ENCODE measurements at regions not wholly inside any gene's neighbourhood (a gene's known extent, or its start where the extent isn't known, plus 50 kb on each side); places are given as distances from the start of the nearest gene placed in this dataset.

DNA sequence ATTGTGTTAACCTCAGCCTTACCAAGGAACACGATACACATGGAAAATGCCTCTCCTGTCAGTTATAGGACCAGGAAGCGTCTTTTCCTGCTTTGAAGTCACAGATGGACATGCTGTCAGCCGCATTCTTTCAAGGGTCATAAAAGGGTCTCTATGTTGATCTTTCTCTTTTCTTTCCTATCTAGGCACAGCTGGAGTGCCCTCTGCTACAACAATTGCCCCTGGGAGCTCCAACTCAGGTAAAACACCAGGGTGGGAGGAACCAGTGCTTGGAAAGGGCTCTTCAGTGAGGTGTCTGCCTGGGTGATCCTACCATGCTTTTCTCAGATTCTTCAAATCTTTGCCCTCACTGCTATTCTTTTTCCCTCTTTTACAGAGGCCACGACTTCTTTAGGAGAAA lies 157.4 kb upstream of the CNTN1 start:
- Histone ChIP-seq H3F3A (replicated peaks; ENCODE audit: insufficient read depth) (no peaks in the 10 kb centered on the region), H3K36me3 (replicated peaks in 1 of 2; ENCODE audit: control insufficient read depth in 1 of 2, insufficient read depth in 2 of 2, low read length in 1 of 2) (no peaks in the 10 kb centered on the region), H3K27me3 (ENCODE audit: insufficient read depth) (no peaks in the 10 kb centered on the region), H3K4me3 (ENCODE audit: low read depth in 2 of 2, low read length in 1 of 2) (no peak overlapping the region), H3K9me3 (no peaks in the 10 kb centered on the region), H3K9me2 (no peaks in the 10 kb centered on the region), H2AFZ (ENCODE audit: low read depth) (no peak overlapping the region), H4K20me1 (ENCODE audit: insufficient read depth) (no peaks in the 10 kb centered on the region), H3K9ac (no peak overlapping the region), H3K79me2 (ENCODE audit: insufficient read depth) (no peaks in the 10 kb centered on the region), H3K4me1 (ENCODE audit: control insufficient read depth in 1 of 2, insufficient read depth in 2 of 2, low read depth in 1 of 2, low read length in 1 of 2) (no peaks in the 10 kb centered on the region), H3K4me2 (no peak overlapping the region), H3K27ac (ENCODE audit: low read depth in 2 of 2, low read length in 1 of 2) (no peak overlapping the region)
- POLR2A ChIA-PET = no interaction called here
- TF ChIP-seq, protein P1, sequence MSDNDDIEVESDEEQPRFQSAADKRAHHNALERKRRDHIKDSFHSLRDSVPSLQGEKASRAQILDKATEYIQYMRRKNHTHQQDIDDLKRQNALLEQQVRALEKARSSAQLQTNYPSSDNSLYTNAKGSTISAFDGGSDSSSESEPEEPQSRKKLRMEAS (IDR thresholded peaks at IDR 0.05; ENCODE audit: low read depth) = no peak
- TF ChIP-seq TAF1 (IDR thresholded peaks at IDR 0.05; ENCODE audit: borderline replicate concordance, low read depth, low read length) (no peak), FOXM1 (IDR thresholded peaks at IDR 0.05; ENCODE audit: low read depth) (no peak), ELF1 (IDR thresholded peaks at IDR 0.05) (no peak), TCF12 (IDR thresholded peaks at IDR 0.05) (no peak), RFX5 (IDR thresholded peaks at IDR 0.05; ENCODE audit: low read length) (no peak), POLR2AphosphoS5 (IDR thresholded peaks at IDR 0.05; ENCODE audit: low read depth, low read length) (no peak), CHD2 (IDR thresholded peaks at IDR 0.05; ENCODE audit: low read length, partially characterized antibody) (no peak), NFIC (IDR thresholded peaks at IDR 0.05; ENCODE audit: borderline replicate concordance) (no peak), SMC3 (IDR thresholded peaks at IDR 0.05; ENCODE audit: low read depth, low read length) (no peak), MXI1 (IDR thresholded peaks at IDR 0.05; ENCODE audit: low read depth, low read length) (no peak)
- TF ChIP-seq, protein P2, sequence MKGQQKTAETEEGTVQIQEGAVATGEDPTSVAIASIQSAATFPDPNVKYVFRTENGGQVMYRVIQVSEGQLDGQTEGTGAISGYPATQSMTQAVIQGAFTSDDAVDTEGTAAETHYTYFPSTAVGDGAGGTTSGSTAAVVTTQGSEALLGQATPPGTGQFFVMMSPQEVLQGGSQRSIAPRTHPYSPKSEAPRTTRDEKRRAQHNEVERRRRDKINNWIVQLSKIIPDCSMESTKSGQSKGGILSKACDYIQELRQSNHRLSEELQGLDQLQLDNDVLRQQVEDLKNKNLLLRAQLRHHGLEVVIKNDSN (IDR thresholded peaks at IDR 0.05; ENCODE audit: borderline replicate concordance, low read depth) = no peak
- TF ChIP-seq, protein P3, sequence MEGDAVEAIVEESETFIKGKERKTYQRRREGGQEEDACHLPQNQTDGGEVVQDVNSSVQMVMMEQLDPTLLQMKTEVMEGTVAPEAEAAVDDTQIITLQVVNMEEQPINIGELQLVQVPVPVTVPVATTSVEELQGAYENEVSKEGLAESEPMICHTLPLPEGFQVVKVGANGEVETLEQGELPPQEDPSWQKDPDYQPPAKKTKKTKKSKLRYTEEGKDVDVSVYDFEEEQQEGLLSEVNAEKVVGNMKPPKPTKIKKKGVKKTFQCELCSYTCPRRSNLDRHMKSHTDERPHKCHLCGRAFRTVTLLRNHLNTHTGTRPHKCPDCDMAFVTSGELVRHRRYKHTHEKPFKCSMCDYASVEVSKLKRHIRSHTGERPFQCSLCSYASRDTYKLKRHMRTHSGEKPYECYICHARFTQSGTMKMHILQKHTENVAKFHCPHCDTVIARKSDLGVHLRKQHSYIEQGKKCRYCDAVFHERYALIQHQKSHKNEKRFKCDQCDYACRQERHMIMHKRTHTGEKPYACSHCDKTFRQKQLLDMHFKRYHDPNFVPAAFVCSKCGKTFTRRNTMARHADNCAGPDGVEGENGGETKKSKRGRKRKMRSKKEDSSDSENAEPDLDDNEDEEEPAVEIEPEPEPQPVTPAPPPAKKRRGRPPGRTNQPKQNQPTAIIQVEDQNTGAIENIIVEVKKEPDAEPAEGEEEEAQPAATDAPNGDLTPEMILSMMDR (IDR thresholded peaks at IDR 0.05) = no peak
- TF ChIP-seq, protein P4, sequence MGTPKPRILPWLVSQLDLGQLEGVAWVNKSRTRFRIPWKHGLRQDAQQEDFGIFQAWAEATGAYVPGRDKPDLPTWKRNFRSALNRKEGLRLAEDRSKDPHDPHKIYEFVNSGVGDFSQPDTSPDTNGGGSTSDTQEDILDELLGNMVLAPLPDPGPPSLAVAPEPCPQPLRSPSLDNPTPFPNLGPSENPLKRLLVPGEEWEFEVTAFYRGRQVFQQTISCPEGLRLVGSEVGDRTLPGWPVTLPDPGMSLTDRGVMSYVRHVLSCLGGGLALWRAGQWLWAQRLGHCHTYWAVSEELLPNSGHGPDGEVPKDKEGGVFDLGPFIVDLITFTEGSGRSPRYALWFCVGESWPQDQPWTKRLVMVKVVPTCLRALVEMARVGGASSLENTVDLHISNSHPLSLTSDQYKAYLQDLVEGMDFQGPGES (IDR thresholded peaks at IDR 0.05; ENCODE audit: low read depth, low read length) = no peak
- TF ChIP-seq, protein P5, sequence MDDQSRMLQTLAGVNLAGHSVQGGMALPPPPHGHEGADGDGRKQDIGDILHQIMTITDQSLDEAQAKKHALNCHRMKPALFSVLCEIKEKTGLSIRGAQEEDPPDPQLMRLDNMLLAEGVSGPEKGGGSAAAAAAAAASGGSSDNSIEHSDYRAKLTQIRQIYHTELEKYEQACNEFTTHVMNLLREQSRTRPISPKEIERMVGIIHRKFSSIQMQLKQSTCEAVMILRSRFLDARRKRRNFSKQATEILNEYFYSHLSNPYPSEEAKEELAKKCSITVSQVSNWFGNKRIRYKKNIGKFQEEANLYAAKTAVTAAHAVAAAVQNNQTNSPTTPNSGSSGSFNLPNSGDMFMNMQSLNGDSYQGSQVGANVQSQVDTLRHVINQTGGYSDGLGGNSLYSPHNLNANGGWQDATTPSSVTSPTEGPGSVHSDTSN (IDR thresholded peaks at IDR 0.05) = no peak
- TF ChIP-seq, protein P6, sequence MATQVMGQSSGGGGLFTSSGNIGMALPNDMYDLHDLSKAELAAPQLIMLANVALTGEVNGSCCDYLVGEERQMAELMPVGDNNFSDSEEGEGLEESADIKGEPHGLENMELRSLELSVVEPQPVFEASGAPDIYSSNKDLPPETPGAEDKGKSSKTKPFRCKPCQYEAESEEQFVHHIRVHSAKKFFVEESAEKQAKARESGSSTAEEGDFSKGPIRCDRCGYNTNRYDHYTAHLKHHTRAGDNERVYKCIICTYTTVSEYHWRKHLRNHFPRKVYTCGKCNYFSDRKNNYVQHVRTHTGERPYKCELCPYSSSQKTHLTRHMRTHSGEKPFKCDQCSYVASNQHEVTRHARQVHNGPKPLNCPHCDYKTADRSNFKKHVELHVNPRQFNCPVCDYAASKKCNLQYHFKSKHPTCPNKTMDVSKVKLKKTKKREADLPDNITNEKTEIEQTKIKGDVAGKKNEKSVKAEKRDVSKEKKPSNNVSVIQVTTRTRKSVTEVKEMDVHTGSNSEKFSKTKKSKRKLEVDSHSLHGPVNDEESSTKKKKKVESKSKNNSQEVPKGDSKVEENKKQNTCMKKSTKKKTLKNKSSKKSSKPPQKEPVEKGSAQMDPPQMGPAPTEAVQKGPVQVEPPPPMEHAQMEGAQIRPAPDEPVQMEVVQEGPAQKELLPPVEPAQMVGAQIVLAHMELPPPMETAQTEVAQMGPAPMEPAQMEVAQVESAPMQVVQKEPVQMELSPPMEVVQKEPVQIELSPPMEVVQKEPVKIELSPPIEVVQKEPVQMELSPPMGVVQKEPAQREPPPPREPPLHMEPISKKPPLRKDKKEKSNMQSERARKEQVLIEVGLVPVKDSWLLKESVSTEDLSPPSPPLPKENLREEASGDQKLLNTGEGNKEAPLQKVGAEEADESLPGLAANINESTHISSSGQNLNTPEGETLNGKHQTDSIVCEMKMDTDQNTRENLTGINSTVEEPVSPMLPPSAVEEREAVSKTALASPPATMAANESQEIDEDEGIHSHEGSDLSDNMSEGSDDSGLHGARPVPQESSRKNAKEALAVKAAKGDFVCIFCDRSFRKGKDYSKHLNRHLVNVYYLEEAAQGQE (IDR thresholded peaks at IDR 0.05; ENCODE audit: low read depth, low read length) = no peak
- CTCF ChIA-PET = no interaction called here
- WGBS (ENCODE audit: low lambda C conversion rate) = 26% methylated on average over 4 of the region's 4 CpGs
- DNase-seq = no peak
